Thoracic aorta (tissue), 2 donors: ENCODE measurements at regions not wholly inside any gene's neighbourhood (a gene's known extent, or its start where the extent isn't known, plus 50 kb on each side); places are given as distances from the start of the nearest gene placed in this dataset.

Experiments used
- ATAC-seq: fragments of 150-250 bp; one replicate; pipeline ENCODE4 v1.8.0; 2017; ENCODE audit warnings: low read depth; ENCODE audit not compliant: insufficient number of reproducible peaks, low FRiP score
- DNase-seq: peaks from one replicate; pipeline ENCODE4 v3.0.0-alpha.2; 2020; ENCODE audit warnings: low spot score
- H3K27ac ChIP-seq, 2 donors: fragments of 200-600 bp; sonication (generic); 1 replicate in 1 of 2; 2 replicates in 1 of 2; pipeline ENCODE4 v1.5.1; 2016; ENCODE audit warnings: mild to moderate bottlenecking in 2 of 2, moderate library complexity in 2 of 2
- H3K27me3 ChIP-seq: fragments of 200-600 bp; sonication (generic); replicated peaks from 2 replicates; pipeline ENCODE4 v1.6.0; 2016; ENCODE audit warnings: mild to moderate bottlenecking; ENCODE audit not compliant: insufficient read depth
- H3K36me3 ChIP-seq: fragments of 200-600 bp; sonication (generic); one replicate; pipeline ENCODE4 v1.5.1; 2016
- H3K4me1 ChIP-seq, 2 donors: fragments of 200-600 bp; sonication (generic); 1 replicate in 1 of 2; 2 replicates in 1 of 2; pipeline versions ENCODE4 v1.5.1 to v1.6.0; 2016; ENCODE audit warnings: low read depth in 2 of 2, mild to moderate bottlenecking in 1 of 2; ENCODE audit not compliant: control insufficient read depth in 1 of 2
- H3K4me3 ChIP-seq: fragments of 200-600 bp; sonication (generic); 2 replicates; pipeline ENCODE4 v1.5.1; 2016; ENCODE audit warnings: mild to moderate bottlenecking
- H3K9me3 ChIP-seq: fragments of 200-600 bp; sonication (generic); 2 replicates; pipeline ENCODE4 v1.5.1; 2016
- CTCF ChIP-seq: fragments of 200-600 bp; sonication (generic); IDR thresholded peaks from one replicate; pipeline ENCODE4 v1.5.1; 2019; ENCODE audit warnings: antibody characterized with exemption

GRCh38 chr6:4282926-4283325, 147.6 kb upstream of the ECI2 start:
- Histone ChIP-seq H3K9me3 (no peaks in the 10 kb centered on the region), H3K4me1 (peaks cover 5 to 8% of the 10 kb centered on the region in 2 donors), H3K27me3 (no peaks in the 10 kb centered on the region), H3K4me3 (no peak overlapping the region), H3K27ac (no peak overlapping the region), H3K36me3 (no peaks in the 10 kb centered on the region)
- DNase-seq, result no peak
- no peak for TF ChIP-seq CTCF
- no peak for ATAC-seq

- ATAC-seq (no peak), DNase-seq (no peak)
- Histone ChIP-seq H3K36me3 (no peaks in the 10 kb centered on the region), H3K27ac (no peak overlapping the region), H3K9me3 (no peaks in the 10 kb centered on the region), H3K4me1 (peaks cover 5 to 8% of the 10 kb centered on the region in 2 donors), H3K4me3 (peak overlapping the region; percentile 70), H3K27me3 (no peaks in the 10 kb centered on the region)
- peak; percentile 8 for TF ChIP-seq CTCF
These were observed 146.2 kb upstream of the ECI2 start for GRCh38 chr6:4281341-4282293.

GRCh38 chr6:4280707-4281106, 145.3 kb upstream of the ECI2 start:
- ATAC-seq, result no peak

GRCh38 chr6:4280031-4280430, 144.7 kb upstream of the ECI2 start:
- TF ChIP-seq CTCF, result no peak
- Histone ChIP-seq H3K36me3 (no peaks in the 10 kb centered on the region), H3K27ac (no peak overlapping the region), H3K27me3 (no peaks in the 10 kb centered on the region), H3K4me1 (peaks cover 5 to 8% of the 10 kb centered on the region in 2 donors), H3K9me3 (no peaks in the 10 kb centered on the region), H3K4me3 (no peak overlapping the region)
- DNase-seq (no peak), ATAC-seq (no peak)

More at GRCh38 chr6:4280707-4281106, 145.3 kb upstream of the ECI2 start:
- Histone ChIP-seq H3K4me1 (peaks cover 5 to 8% of the 10 kb centered on the region in 2 donors), H3K27ac (no peak overlapping the region), H3K9me3 (no peaks in the 10 kb centered on the region), H3K36me3 (no peaks in the 10 kb centered on the region), H3K4me3 (no peak overlapping the region), H3K27me3 (no peaks in the 10 kb centered on the region)
- TF ChIP-seq CTCF, result no peak
- DNase-seq, result no peak

- Histone ChIP-seq H3K4me1 (no peaks in the 10 kb centered on the region), H3K27ac (no peak overlapping the region), H3K9me3 (no peaks in the 10 kb centered on the region), H3K27me3 (no peaks in the 10 kb centered on the region), H3K36me3 (no peaks in the 10 kb centered on the region), H3K4me3 (no peak overlapping the region)
- DNase-seq (no peak), ATAC-seq (no peak)
- no peak for TF ChIP-seq CTCF
These were observed 139.2 kb upstream of the ECI2 start for GRCh38 chr6:4274382-4275082.
